HUES48 (cell line): ENCODE measurements at regions not wholly inside any gene's neighbourhood (a gene's known extent, or its start where the extent isn't known, plus 50 kb on each side); places are given as distances from the start of the nearest gene placed in this dataset.

Experiments used
- H3K27ac ChIP-seq: one replicate; pipeline ENCODE4 v1.7.0; 2013; ENCODE audit warnings: low read depth, low read length, inconsistent platforms
- H3K27me3 ChIP-seq: 2 replicates; pipeline ENCODE4 v1.6.1; 2013; ENCODE audit warnings: mild to moderate bottlenecking, low read length; ENCODE audit not compliant: control insufficient read depth, insufficient read depth
- H3K36me3 ChIP-seq: 2 replicates; pipeline ENCODE4 v1.6.1; 2013; ENCODE audit warnings: low read length; ENCODE audit not compliant: control insufficient read depth, insufficient read depth
- H3K4me1 ChIP-seq: 2 replicates; pipeline ENCODE4 v1.6.1; 2013; ENCODE audit warnings: mild to moderate bottlenecking, low read length; ENCODE audit not compliant: control insufficient read depth, insufficient read depth
- H3K4me3 ChIP-seq: 2 replicates; pipeline ENCODE4 v1.5.1; 2013; ENCODE audit warnings: mild to moderate bottlenecking, low read depth, low read length
- H3K9ac ChIP-seq: 2 replicates; pipeline ENCODE4 v1.6.1; 2013; ENCODE audit warnings: mild to moderate bottlenecking, low read depth, low read length, moderate library complexity
- H3K9me3 ChIP-seq: 2 replicates; pipeline ENCODE4 v1.6.1; 2013; ENCODE audit warnings: low read length; ENCODE audit not compliant: control insufficient read depth, insufficient read depth

- no peaks in the 10 kb centered on the region for H3K27me3 ChIP-seq
- H3K4me1 ChIP-seq: no peaks in the 10 kb centered on the region
- no peak overlapping the region for H3K9ac ChIP-seq
- no peaks in the 10 kb centered on the region for H3K36me3 ChIP-seq
- no peaks in the 10 kb centered on the region for H3K9me3 ChIP-seq
- H3K4me3 ChIP-seq: no peak overlapping the region
- H3K27ac ChIP-seq: no peak overlapping the region
Observed at GRCh38 chr12:115558281-115558680, 719.2 kb downstream of the MED13L start.

GRCh38 chr12:115553622-115554021 lies 723.9 kb downstream of the MED13L start:
- no peaks in the 10 kb centered on the region for H3K27me3 ChIP-seq
- no peak overlapping the region for H3K4me3 ChIP-seq
- no peak overlapping the region for H3K9ac ChIP-seq
- no peak overlapping the region for H3K27ac ChIP-seq
- no peaks in the 10 kb centered on the region for H3K36me3 ChIP-seq
- no peaks in the 10 kb centered on the region for H3K9me3 ChIP-seq
- H3K4me1 ChIP-seq: no peaks in the 10 kb centered on the region

GRCh38 chr12:115543269-115543668 lies 734.2 kb downstream of the MED13L start:
- H3K36me3 ChIP-seq: no peaks in the 10 kb centered on the region
- no peaks in the 10 kb centered on the region; the same call in 1 of the 2 replicates for H3K9me3 ChIP-seq
- peaks cover 5% of the 10 kb centered on the region; the same call in 1 of the 2 replicates for H3K4me1 ChIP-seq
- no peak overlapping the region for H3K4me3 ChIP-seq
- no peak overlapping the region for H3K27ac ChIP-seq
- H3K9ac ChIP-seq: no peak overlapping the region
- H3K27me3 ChIP-seq: no peaks in the 10 kb centered on the region

- Histone ChIP-seq H3K4me1 (peaks cover 5% of the 10 kb centered on the region; the same call in 1 of the 2 replicates), H3K27ac (no peak overlapping the region), H3K27me3 (no peaks in the 10 kb centered on the region), H3K4me3 (no peak overlapping the region), H3K36me3 (no peaks in the 10 kb centered on the region), H3K9me3 (peaks cover under 1% of the 10 kb centered on the region; the same call in 1 of the 2 replicates), H3K9ac (no peak overlapping the region)
Observed at GRCh38 chr12:115542656-115543055, 734.8 kb downstream of the MED13L start.

GRCh38 chr12:115541891-115542421 lies 735.5 kb downstream of the MED13L start:
- Histone ChIP-seq H3K9me3 (peaks cover 3% of the 10 kb centered on the region; the same call in 1 of the 2 replicates), H3K27me3 (no peaks in the 10 kb centered on the region), H3K4me3 (no peak overlapping the region), H3K9ac (no peak overlapping the region), H3K4me1 (peaks cover 5% of the 10 kb centered on the region; the same call in 1 of the 2 replicates), H3K27ac (no peak overlapping the region), H3K36me3 (no peaks in the 10 kb centered on the region)

GRCh38 chr12:115528466-115528865 lies 749.0 kb downstream of the MED13L start:
- H3K9ac ChIP-seq: no peak overlapping the region
- H3K4me3 ChIP-seq: no peak overlapping the region
- H3K4me1 ChIP-seq: no peaks in the 10 kb centered on the region
- H3K9me3 ChIP-seq: no peaks in the 10 kb centered on the region
- no peak overlapping the region for H3K27ac ChIP-seq
- no peaks in the 10 kb centered on the region for H3K36me3 ChIP-seq
- no peaks in the 10 kb centered on the region for H3K27me3 ChIP-seq

- peaks cover 3% of the 10 kb centered on the region; the same call in 1 of the 2 replicates for H3K9me3 ChIP-seq
- H3K4me3 ChIP-seq: no peak overlapping the region
- no peaks in the 10 kb centered on the region for H3K27me3 ChIP-seq
- H3K4me1 ChIP-seq: peaks cover 11% of the 10 kb centered on the region; the same call in 1 of the 2 replicates
- no peak overlapping the region for H3K9ac ChIP-seq
- no peak overlapping the region for H3K27ac ChIP-seq
- H3K36me3 ChIP-seq: no peaks in the 10 kb centered on the region
Observed at GRCh38 chr12:115521771-115522409, 755.6 kb downstream of the MED13L start.

- Histone ChIP-seq H3K9ac (no peak overlapping the region), H3K9me3 (peaks cover 3% of the 10 kb centered on the region; the same call in 1 of the 2 replicates), H3K36me3 (no peaks in the 10 kb centered on the region), H3K27me3 (no peaks in the 10 kb centered on the region), H3K27ac (no peak overlapping the region), H3K4me3 (no peak overlapping the region), H3K4me1 (peaks cover 11% of the 10 kb centered on the region; the same call in 1 of the 2 replicates)
Observed at GRCh38 chr12:115519887-115520286, 757.6 kb downstream of the MED13L start.

DNA sequence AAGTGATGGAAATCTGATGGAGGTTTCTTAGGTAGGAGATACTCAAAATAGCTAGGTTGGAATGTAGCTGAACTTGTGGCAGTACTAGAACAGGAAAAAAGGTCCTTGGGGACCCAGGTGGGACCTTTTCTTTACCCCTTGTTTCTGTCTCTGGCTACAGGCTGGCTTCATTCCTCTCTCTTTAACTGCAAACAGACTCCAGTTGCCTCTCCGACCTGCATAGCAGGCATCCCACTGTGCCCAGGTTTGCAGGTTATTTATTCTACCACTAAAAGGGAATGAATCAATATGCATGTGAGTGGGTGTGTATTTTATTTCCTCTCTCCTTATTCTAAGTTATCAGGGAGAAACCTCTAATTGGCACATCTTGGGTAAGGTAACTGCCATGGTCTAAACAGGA lies 758.1 kb downstream of the MED13L start:
- H3K27me3 ChIP-seq: no peaks in the 10 kb centered on the region
- H3K36me3 ChIP-seq: no peaks in the 10 kb centered on the region
- no peak overlapping the region for H3K27ac ChIP-seq
- no peak overlapping the region for H3K9ac ChIP-seq
- H3K9me3 ChIP-seq: peaks cover 3% of the 10 kb centered on the region; the same call in 1 of the 2 replicates
- no peak overlapping the region for H3K4me3 ChIP-seq
- H3K4me1 ChIP-seq: peaks cover 11% of the 10 kb centered on the region; the same call in 1 of the 2 replicates

GRCh38 chr12:115517913-115518312 lies 759.6 kb downstream of the MED13L start:
- H3K27me3 ChIP-seq: no peaks in the 10 kb centered on the region
- no peak overlapping the region for H3K9ac ChIP-seq
- no peak overlapping the region for H3K4me3 ChIP-seq
- H3K27ac ChIP-seq: no peak overlapping the region
- peaks cover 5% of the 10 kb centered on the region; the same call in 1 of the 2 replicates for H3K9me3 ChIP-seq
- H3K36me3 ChIP-seq: no peaks in the 10 kb centered on the region
- H3K4me1 ChIP-seq: peaks cover 11% of the 10 kb centered on the region; the same call in 1 of the 2 replicates

- Histone ChIP-seq H3K27me3 (peaks cover 25% of the 10 kb centered on the region; the same call in 1 of the 2 replicates), H3K4me1 (peaks cover 32% of the 10 kb centered on the region), H3K36me3 (no peaks in the 10 kb centered on the region), H3K27ac (peak overlapping the region; percentile 74), H3K4me3 (no peak overlapping the region), H3K9me3 (peaks cover 5% of the 10 kb centered on the region; the same call in 1 of the 2 replicates), H3K9ac (no peak overlapping the region)
Observed at GRCh38 chr12:115511986-115512711, 765.3 kb downstream of the MED13L start.
